UCSD-AML1 (cell line): ENCODE measurements at regions not wholly inside any gene's neighbourhood (a gene's known extent, or its start where the extent isn't known, plus 50 kb on each side); places are given as distances from the start of the nearest gene placed in this dataset.

Experiments used
- DNase-seq: peaks from one replicate; lab custom pipeline; 2025; ENCODE audit not compliant: unreplicated experiment; lab: John Stamatoyannopoulos, UW

DNA sequence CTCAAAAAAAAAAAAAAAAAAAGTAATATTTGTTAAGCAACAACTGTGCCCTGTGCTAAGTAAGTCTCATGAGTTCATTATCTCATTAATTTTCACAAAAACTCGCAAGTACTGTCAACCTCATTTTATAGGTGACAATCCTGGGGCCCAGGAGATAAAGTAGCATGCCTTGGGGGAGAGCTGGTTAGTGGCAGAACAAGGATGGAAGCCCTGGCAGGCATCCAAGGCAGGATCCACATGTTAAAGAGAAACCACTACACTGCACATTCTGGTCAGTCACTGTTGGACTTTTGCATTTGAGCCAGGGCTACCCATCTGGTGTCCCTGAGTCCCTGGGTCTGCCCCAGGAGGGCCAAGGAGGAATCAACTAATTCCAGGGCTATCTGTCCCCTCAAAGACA lies 54.6 kb downstream of the ZFP36L2 start:
- DNase-seq, result no peak

DNA sequence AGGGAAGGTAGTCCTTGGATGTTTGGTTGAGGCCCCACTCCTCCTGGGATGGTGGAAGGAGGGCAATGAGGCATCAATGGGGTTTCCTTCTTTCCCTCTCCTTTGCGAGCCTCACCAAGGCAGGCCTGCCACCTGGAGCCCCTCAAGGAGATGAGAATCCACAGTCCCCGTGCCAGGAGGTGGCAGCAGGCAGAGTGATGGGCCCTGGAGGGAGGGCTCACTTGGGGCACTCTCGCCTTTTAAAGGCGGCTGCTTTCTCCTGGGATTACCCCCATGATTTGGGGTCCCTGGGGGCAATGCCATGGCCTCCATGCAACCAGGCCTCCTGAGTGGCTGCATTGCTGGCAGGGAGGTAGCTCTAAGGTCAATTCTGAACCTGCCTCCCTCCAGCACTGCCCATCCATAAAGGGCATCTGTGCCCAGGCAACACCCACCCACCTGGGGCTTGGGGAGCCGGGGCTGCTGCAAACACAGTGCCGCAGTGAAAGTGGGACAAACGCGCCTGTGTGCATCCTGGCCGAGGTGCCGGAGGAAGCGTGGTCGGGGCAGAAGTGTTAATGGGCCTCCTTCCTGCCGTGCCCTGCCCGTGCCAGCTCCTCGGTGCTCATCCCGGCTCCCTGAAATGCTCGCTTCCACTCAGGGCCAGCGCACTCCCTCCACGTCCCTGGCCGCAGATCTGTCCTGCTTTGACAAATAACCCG lies 55.9 kb downstream of the ZFP36L2 start:
- no peak for DNase-seq

DNA sequence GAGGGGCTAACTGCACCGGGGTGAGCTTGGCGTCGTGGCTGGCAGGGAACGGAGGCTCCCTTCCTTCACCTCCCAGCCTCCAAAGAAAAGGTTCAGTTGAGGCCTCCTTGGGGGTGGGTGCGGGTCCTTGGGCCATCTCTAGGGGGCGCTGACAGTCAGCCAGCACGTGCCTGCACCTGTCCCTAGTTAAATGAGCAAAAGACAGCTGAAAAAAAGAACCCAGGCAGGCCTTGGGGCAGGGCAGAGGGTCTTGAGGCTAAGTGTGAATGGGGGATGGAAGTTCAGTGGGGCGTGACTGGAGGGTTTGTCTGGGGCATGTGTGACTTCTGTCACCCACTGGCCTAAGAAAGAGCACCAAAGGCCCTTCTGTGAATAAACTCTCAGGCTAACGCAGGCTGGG lies 56.4 kb downstream of the ZFP36L2 start:
- DNase-seq, result peak; percentile 72

DNA sequence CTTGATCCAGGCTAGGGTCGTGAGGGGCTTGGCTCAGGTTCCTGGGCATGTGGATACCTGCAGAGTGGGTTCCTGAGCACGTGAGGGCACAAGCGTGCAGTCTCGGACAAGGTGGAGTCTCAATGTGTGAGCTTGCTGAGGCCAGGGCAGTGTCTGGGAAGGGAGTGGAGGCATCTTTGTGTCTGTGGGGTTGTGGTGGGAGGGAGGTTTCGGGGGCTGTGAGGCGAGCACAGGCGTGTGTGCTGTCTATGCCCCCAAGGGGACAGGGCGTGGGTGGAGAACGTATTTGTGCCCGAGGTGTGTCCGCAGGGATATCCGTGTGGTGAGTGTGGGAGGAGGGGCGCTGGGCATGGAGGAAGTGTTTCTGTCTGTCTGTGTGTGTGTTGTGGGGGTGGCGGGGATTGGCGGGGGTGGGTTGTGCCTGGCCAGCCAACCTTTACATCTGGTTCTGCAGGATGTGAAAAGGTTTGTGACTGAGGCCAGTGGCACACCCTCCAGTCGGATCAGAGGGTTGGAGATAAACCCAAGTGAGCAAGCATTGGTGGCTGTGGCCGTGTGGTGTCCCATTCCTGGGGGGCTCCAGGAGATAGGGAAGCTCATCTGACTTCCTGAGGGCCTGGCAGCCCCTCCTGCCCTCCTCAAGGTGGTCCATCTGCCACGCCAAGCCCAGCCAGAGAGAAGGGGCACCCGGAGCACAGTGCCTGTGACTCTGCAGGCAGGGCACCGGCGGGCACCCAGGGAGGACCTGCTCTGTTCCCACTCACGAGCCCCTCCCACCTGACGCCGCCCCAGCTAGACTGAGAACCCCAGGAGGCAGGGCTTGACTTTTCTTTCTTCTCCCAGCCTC lies 57.1 kb downstream of the ZFP36L2 start:
- peak; percentile 84 for DNase-seq

DNA sequence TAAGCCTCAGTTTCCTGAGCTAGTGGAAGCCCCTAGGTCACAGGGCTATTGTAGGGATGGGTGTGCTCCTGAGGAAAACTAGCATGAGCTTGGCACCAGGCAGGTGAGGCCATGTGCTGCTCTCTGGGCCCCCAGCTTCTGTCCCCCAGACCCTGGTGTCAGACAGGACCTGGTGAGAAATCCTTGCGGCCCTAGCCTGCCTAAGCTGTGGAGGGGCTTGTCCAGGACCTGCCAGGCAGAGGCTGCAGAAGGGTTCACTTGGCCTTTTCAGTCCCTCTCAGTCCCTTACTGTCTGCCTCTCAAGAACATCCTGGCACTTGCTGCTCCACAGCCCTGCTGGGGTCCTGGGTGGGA lies 58.4 kb downstream of the ZFP36L2 start:
- no peak for DNase-seq

DNA sequence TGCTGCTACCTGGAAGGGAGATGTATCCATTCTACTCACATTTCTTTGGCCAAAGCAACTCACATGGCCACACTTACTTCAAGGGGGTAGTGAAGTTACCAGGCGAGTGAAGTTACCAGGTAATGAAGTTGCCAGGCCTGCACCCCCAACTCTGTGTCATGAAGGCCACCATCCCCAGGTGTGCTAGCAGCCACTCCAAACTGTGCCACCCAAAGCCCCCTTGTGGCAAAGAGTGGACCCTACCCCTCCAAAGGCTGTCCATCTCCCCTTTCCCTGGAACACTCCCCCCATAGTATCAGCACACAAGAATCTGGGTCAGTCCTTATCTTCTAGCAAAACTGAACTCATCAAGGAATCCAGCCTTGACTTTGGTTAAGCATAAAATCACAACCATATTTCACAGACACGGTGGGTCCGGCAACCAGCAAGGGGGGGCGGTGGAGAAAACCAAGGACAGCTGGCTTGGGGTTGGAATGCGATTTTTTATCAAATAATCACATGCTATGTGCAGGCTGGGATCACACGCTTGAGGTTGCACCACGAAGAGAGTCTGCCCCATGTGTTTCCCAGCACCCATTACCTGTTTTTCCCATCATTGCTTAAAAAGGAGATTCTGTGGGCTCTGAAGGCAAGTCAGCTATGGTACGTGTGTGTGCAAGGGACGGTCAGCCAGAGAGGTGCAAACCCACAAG lies 60.9 kb downstream of the ZFP36L2 start:
- DNase-seq, result no peak

DNA sequence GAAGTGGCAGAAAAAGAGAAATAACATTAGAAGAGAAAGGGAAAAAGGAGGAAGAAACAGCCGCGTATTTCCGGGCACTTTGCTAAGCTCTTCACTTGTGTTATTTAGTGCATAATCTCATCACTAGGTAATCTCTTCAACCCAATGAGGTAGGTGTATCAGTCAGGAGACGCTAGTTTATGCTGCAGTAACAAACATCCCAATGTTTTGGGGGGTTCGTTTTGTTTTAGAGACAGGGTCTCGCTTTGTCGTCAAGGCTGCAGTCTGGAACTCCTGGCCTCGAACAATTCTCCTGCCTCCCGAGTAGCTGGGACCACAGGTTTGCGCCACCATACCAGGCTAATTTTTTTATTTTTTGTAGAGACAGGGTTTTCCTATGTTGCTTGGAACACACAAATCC lies 61.7 kb downstream of the ZFP36L2 start:
- no peak for DNase-seq

DNA sequence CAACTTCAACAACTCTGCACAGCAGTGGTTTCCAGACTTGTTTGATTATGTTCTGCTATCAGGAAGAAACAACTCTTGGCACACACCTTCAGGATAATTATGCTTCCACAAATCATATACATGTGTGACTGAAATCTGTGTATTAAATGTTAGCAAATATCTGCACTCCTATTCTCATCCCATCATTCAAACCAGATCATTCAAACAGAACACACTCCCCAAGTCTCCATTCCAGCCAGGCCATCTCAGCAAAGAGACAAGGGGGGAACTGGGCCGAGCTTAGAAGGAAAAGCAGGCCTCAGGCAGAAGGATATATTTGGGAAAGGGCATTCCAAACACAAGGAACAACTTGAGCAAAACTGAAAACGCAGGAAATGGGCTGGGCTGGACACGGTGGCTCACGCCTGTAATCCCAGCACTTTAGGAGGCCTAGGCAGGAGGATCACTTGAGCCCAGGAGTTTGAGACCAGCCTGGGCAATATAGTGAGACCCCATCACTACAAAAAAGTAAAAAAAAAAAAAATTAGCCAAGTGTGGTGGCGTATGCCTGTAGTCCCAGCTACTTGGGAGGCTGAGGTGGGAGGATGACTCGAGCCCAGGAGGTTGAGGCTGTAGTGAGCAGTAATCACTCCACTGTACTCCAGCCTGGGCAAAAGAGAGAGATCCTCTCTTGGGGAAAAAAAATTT lies 62.7 kb downstream of the ZFP36L2 start:
- no peak for DNase-seq

DNA sequence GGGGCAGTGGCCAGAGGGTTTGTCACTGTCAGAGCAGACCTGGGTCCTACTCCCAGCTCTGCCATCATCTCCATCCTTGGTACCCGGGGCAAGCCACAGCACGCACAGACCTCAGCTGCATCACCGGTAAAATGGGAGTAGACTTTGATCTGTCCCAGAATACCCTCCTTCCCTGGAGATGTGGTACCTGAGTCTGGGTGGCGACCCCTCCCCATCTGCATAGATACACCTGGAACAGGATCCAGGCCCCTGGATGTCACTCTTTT lies 64.0 kb downstream of the ZFP36L2 start:
- DNase-seq, result no peak

DNA sequence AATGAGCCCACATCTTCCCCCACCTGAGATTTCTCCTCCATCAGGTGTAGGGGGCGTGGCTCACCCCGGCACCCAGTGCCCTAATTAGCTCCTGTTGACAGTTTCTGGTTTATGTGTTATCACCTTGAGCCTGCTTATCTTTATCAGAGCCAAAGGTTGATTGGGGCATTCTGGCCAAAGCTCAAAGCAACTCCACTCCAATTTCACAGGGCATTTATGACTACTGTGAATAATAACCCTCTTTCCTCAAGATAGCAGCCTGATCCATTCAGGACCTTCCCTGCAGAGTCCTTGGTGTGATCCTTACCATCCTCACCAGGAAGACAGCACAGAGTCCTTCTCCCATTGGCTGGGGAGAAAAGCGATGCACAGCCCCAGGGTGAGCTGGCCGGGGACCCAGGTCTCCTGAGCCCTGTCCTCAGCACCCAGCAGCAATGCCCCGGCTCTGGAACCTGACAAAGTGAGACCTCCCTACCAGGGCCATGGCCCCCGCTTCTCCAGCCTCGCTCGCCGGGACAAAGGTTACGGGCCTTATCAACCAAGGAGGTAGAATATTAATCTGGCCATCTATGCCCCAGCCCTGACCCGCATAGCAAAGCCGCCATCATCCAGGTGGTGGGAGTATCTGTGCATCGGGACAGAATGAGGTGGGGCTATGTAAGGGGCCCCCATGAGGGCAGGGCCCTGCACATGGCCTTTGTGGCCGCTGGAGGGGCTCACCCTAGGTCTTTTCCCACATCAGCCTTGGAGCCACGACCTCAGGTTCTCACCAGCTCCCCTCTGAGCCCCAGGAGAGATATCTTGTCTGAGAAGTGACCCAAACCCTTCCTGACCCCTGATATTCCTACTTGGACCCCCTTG lies 64.5 kb downstream of the ZFP36L2 start:
- no peak for DNase-seq

DNA sequence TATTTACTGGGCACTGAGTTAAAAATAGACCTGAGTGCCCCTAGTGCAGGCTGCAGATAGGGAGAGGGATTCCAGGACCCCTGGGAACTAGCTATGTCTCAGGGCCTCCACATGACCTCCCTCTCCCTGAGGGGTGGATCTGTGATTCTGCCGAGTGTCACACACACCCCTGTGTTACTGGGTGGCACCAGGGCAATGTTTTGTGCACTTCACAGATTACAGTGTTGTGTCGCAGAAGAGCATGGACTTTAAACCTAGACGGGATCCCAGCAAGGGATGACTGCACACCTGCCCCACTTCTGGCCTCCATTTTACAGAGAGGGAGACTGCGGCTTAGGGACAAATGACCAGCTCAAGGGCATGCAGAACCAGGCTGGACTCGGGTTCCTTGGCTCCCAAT lies 65.6 kb downstream of the ZFP36L2 start:
- no peak for DNase-seq

DNA sequence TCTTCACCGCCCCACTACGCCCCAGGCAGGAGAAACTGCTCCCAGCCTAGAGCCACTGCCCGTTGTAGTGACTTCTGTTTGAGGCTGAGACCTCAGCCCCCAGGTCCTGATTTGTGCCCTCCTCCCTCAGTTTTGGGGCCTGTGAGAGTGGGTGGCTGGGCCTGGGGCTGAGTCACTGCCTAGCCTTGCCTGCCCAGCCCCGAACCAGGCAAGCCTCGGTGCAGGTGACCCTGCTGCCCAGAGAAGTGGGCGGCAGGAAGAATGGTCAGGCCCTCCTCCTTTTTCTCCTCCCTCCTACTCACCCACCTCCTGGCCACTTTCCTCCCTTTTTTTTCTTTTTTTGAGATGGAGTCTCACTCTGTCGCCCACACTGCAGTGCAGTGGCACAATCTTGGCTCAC lies 66.6 kb downstream of the ZFP36L2 start:
- no peak for DNase-seq

DNA sequence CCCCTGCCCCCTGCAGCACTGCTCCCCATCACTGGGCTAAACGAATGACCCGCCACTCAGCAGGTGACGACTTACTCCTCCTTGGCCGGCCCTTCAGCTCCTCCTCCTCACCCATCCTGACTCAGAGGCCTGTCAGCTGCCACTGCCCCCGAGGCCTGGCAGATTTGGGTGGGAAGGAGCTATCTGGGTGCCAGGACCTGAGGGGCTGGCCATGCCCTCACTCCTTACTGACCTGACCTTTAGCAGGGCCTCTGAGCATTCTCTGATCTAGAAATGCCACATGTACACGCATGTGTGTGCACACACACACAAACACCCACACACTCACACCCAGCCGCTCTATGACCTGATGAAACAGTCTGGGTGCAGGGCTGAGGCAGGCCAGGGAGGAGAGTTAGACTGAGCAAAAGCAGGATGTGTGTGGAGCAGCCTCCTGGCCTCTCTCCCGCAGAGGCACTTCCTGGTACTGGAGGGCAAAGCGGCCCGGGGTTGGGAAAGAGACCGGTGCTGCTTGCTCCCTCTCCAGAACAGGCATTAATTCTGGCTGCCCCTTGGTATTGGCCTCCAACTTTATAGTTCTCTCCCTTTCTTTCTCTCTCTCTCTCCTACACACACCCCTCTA lies 68.0 kb downstream of the ZFP36L2 start:
- peak; percentile 77 for DNase-seq

DNA sequence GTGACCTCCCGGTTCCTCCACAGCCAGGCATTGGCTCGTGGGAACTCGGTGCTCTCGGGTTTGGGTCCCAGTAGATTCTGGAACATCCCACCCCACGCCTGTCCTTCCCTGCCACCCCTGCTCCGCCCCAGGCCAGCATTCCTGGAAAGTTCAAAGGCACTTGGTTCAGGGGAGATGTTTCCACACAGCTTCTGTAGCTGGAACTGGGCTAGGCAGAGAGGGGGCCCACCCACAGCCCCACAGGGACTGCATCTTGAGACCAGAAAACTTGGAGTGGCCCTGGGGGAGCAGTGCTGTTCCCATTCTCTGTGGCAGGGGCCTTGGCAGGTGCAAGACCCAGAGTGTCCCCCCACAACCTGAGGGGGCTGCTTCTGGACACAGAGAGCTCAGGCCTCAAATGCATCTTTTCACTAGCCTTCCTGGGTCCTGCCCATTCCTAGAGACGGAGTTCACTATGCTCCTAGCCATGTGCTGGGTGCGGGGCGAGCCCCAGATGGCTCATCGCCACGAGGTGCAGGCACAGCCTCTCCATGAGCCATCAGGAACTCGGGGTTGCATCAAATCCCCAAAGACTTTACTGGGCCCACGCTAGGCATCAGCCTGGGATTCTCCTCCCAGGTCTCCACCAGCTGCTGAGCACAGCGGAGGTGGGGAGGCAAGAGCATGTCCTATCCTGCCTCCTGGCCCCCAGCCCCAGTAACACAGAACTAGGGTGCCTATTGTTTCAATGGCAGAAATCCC lies 68.7 kb downstream of the ZFP36L2 start:
- DNase-seq, result no peak

DNA sequence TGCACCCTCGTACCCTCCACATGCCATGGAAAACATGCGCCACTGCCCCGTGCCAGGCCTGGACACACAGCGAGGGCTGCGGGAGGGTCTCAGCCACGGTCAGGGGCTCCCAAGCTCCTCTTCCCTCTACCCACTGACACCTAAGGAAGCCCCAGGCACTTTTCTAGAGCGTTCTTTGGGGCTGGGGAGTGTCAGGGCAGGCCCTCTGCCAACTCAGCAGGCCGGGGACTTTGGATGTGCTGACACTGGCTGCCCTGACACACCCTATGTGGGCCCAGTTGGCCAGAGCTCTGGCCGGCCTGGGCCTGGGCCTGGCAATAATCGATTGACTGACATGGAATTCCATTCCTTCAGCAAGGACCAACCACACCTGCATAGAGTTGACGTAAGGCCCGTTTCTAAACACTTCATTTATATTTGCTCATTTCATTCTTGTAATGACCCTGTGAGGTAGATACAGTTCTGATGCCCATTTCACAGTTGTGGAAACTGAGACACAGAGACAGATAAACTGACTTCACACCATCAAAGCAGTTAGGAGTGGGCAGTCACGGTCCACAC lies 70.5 kb downstream of the ZFP36L2 start:
- no peak for DNase-seq

DNA sequence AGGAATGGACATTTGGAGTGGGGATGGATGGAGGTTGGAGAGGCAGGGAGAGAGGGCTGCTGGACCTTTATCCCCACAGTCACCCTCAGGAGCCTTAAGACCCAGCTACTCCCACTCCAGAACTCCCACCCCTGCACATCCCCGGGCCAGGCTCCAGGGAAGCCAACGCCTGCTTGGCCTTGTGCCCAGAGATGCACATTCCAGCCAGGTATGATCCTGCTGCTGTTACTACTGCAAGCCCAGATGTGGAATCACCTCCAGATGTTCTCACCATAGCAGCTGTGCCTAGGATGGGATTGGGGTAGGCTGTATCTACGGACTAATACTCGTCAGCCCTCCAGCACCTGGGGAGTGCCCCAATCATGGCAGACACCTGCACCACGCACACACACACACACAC lies 71.7 kb downstream of the ZFP36L2 start:
- no peak for DNase-seq

DNA sequence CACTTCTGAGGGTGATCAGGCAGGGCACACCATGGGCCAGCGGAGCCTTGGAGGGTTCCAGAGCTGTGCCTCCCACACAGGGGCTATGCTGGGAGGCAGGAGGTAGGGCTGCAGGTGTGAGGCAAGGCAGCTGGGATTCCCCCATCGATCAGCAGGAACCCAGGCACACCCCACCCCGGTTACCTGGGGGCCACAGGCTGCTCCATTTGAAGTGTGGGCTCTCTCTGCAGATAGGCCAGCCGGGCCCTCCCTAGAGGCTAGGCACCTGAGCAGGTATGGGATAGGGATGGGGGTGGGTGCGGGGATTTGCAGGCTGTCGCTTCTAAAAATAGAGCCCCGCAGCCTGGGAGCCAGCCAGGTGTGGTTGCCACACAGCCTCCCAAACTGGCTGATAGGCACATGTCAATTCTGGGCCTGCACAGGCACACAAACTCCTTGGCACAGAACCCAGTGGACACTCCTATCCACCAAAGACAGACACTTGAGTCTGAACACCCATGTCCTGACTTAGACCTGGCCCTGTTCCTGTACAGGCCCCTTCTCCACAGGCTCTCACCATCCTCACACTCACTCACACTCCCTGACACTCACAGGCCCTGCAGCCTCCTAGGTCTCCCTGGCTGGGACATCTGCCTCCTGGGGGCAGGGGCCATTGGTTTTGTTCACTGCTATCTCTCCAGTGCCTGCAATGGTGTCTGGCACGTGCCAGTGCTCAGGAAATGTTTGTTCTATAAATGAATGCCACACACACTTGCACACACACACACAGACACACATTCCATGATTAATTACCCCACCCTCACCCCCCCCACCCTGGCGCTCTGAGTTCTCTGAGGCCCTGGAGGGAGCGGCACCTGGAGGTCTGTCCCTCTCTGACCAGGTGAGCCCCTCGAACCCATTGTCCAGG lies 73.4 kb downstream of the ZFP36L2 start:
- DNase-seq, result no peak

DNA sequence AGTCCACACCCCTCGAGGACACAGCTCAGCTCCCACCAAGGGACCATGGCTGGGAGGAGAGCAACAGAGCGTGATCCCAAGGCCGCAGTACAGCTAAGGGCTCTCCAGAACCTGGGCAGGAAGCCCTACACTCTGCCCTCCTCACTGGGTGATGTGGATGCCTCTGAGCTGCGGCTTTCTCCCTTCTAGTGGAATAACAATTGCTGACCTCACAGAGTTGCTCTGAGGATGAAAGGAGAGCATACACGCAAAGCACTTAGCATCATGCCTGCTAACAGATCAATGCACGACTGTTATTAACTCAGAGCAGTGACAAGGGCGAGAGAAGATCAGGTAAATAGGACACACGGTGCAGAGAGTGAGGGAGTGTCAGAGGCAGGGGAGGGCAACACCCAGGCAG lies 74.2 kb downstream of the ZFP36L2 start:
- no peak for DNase-seq
